Ovary (tissue), 7 donors: ENCODE measurements at regions not wholly inside any gene's neighbourhood (a gene's known extent, or its start where the extent isn't known, plus 50 kb on each side); places are given as distances from the start of the nearest gene placed in this dataset.

Experiments used
- DNase-seq, 5 donors: peaks; one replicate each; pipeline ENCODE4 v3.0.0-alpha.2; 2019 to 2020
- H3K27ac ChIP-seq, 2 donors: fragments of 200-600 bp; one replicate each; pipeline versions ENCODE4 v1.5.1 to v1.8.0; 2019 to 2022
- H3K27me3 ChIP-seq: fragments of 200-600 bp; one replicate; pipeline ENCODE4 v1.8.0; 2022
- H3K36me3 ChIP-seq: fragments of 200-600 bp; sonication (generic); one replicate; pipeline ENCODE4 v1.5.1; 2019
- H3K4me1 ChIP-seq: one replicate; pipeline ENCODE4 v1.8.1; 2013; ENCODE audit warnings: mild to moderate bottlenecking, moderate library complexity; ENCODE audit not compliant: insufficient read depth
- H3K4me3 ChIP-seq: fragments of 200-600 bp; sonication (generic); one replicate; pipeline ENCODE4 v1.5.1; 2017
- H3K9me3 ChIP-seq, 2 donors: fragments of 200-600 bp in 1 of 2; sonication (generic) in 1 of 2; one replicate each; pipeline versions ENCODE4 v1.5.1 to v1.8.1; 2013 to 2019; ENCODE audit warnings: mild to moderate bottlenecking in 1 of 2, moderate library complexity in 1 of 2
- EP300 ChIP-seq: sonication (generic); formaldehyde crosslinking; IDR thresholded peaks from one replicate; pipeline ENCODE4 v1.6.1; 2017; ENCODE audit warnings: antibody characterized with exemption
- POLR2A ChIP-seq: fragments of 450-650 bp; IDR thresholded peaks from one replicate; pipeline ENCODE4 v1.6.1; 2017; ENCODE audit warnings: antibody characterized with exemption, mild to moderate bottlenecking, moderate library complexity
- WGBS, 3 donors: extraction: QIAGEN DNeasy Blood & Tissue Kit in 1 of 3; methylation state at CpG; one replicate each; pipeline versions ENCODE4 v1.1.5 to v1.1.7; 2013 to 2017; 5-methylcytosine and 5-hydroxymethylcytosine counted together
- intact Hi-C, 4 donors: fragments of 100-400 bp; cut with DNase I; formaldehyde crosslinking; loops; one replicate each; pipeline versions ENCODE4 v1.11.0 to v1.15.1; 2022 to 2023
- TF ChIP-seq, protein P1 (sequence below), 3 donors: fragments of 450-650 bp in 2 of 3; fragments of 200-600 bp in 1 of 3; IDR thresholded peaks; one replicate each; pipeline versions ENCODE4 v1.5.1 to v1.8.0; 2016 to 2022; ENCODE audit warnings: antibody characterized with exemption in 3 of 3, mild to moderate bottlenecking in 1 of 3
- donor health status: DM: no; HTN: no; CAD: no; lungs with moderate emphysema.
- donor health status: DM: no; HTN: no; CAD: no.
- donor health status: Bipolar disorder and iron deficiency.
- donor health status: DM: no; HTN: no; CAD: no.
- donor health status: DM: yes; HTN: yes; CAD: no.

GRCh38 chr7:85456254-85456653 lies 269.4 kb upstream of the SEMA3D start:
- 89 to 97% (median 92%) methylated on average over 1 of the region's 1 CpG for WGBS, 3 donors
- Histone ChIP-seq H3K36me3 (no peaks in the 10 kb centered on the region), H3K9me3 (no peaks in the 10 kb centered on the region), H3K4me3 (no peak overlapping the region), H3K27me3 (no peaks in the 10 kb centered on the region), H3K27ac (no peak overlapping the region), H3K4me1 (no peaks in the 10 kb centered on the region)
- DNase-seq = no peak
- TF ChIP-seq EP300 (no peak), POLR2A (no peak)
- TF ChIP-seq, protein P1, sequence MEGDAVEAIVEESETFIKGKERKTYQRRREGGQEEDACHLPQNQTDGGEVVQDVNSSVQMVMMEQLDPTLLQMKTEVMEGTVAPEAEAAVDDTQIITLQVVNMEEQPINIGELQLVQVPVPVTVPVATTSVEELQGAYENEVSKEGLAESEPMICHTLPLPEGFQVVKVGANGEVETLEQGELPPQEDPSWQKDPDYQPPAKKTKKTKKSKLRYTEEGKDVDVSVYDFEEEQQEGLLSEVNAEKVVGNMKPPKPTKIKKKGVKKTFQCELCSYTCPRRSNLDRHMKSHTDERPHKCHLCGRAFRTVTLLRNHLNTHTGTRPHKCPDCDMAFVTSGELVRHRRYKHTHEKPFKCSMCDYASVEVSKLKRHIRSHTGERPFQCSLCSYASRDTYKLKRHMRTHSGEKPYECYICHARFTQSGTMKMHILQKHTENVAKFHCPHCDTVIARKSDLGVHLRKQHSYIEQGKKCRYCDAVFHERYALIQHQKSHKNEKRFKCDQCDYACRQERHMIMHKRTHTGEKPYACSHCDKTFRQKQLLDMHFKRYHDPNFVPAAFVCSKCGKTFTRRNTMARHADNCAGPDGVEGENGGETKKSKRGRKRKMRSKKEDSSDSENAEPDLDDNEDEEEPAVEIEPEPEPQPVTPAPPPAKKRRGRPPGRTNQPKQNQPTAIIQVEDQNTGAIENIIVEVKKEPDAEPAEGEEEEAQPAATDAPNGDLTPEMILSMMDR (IDR thresholded peaks at IDR 0.05) = no peak
- intact Hi-C loops = no loop called here

DNA sequence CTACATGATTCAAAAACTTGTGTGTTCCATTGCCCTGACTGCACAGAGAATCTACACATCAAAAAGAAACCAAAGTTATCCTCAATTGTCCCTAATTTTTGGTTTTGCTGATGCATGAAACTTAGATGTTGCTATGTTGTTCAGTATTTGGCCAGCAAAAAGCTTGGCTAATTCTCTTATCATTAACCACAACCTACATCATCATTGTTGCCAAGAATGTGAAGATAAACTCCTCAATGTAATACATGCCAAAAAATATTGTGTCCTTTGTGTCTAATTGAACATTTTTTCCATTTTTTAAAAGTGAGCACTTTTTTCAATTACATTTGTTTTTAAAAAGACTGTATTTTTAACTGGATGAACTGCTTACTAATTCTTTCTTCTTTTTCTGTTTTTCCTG lies 268.0 kb upstream of the SEMA3D start:
- H3K4me3 ChIP-seq = no peak overlapping the region
- no peaks in the 10 kb centered on the region for H3K4me1 ChIP-seq
- TF ChIP-seq POLR2A (no peak), EP300 (no peak)
- TF ChIP-seq, protein P1 (IDR thresholded peaks at IDR 0.05) = no peak
- H3K27me3 ChIP-seq = no peaks in the 10 kb centered on the region
- no peaks in the 10 kb centered on the region for H3K36me3 ChIP-seq
- H3K9me3 ChIP-seq = no peaks in the 10 kb centered on the region
- DNase-seq = no peak
- intact Hi-C loops = no loop called here
- H3K27ac ChIP-seq = no peak overlapping the region

- H3K36me3 ChIP-seq = no peaks in the 10 kb centered on the region
- no peak overlapping the region for H3K27ac ChIP-seq
- no peak for TF ChIP-seq POLR2A
- no peak for TF ChIP-seq EP300
- TF ChIP-seq, protein P1 (IDR thresholded peaks at IDR 0.05) = no peak
- H3K9me3 ChIP-seq = no peaks in the 10 kb centered on the region
- DNase-seq = no peak
- H3K4me1 ChIP-seq = no peaks in the 10 kb centered on the region
- no peaks in the 10 kb centered on the region for H3K27me3 ChIP-seq
- H3K4me3 ChIP-seq = no peak overlapping the region
- intact Hi-C loops = no loop called here
These were observed 265.8 kb upstream of the SEMA3D start for GRCh38 chr7:85452674-85453073.

DNA sequence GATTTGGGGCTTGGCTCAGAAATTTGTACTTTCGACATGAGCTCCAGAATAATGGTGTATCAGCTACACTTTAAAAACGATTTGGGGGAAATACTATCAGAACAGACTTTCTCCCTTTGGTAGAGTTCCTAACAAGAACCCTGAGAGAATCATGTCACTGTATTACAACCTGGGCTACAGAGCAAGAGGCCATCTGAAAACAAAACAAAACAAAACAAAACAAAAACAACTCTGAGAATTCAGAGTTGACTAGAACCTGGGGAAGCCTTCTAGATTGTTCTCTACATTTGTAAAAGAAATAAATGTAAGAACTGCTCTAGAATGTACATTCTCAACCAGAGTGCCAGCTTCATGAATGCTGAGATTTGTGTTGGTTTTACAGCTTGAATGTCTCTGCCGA lies 262.6 kb upstream of the SEMA3D start:
- no peak for DNase-seq
- H3K27me3 ChIP-seq = no peaks in the 10 kb centered on the region
- WGBS, 3 donors = 85 to 93% (median 91%) methylated on average over 3 of the region's 3 CpGs
- no peaks in the 10 kb centered on the region for H3K9me3 ChIP-seq
- H3K4me3 ChIP-seq = no peak overlapping the region
- no peaks in the 10 kb centered on the region for H3K4me1 ChIP-seq
- no peak overlapping the region for H3K27ac ChIP-seq
- intact Hi-C loops = no loop called here
- TF ChIP-seq POLR2A (no peak), EP300 (no peak)
- TF ChIP-seq, protein P1 (IDR thresholded peaks at IDR 0.05) = no peak
- H3K36me3 ChIP-seq = no peaks in the 10 kb centered on the region

DNA sequence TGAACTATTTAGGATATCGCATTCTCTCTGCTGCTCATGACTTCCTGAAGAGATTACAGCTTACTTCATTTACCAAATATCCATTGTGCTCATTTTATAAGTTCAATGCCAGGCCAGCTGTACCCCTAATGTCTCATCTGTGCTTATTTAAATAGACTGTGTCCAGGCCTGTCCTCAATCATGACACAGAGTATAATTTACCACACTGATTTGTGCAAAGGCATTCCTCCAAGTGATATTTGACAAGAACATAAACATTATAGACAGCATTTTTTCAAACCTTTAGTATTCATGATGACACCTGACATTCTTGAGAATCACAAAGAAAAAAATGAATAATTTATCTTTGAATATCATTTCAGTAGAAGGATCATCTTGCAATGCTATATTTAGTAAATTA lies 260.1 kb upstream of the SEMA3D start:
- no peak overlapping the region for H3K27ac ChIP-seq
- intact Hi-C loops = no loop called here
- H3K27me3 ChIP-seq = no peaks in the 10 kb centered on the region
- DNase-seq = no peak
- H3K4me1 ChIP-seq = no peaks in the 10 kb centered on the region
- H3K4me3 ChIP-seq = no peak overlapping the region
- TF ChIP-seq POLR2A (no peak), EP300 (no peak)
- TF ChIP-seq, protein P1 (IDR thresholded peaks at IDR 0.05) = no peak
- no peaks in the 10 kb centered on the region for H3K36me3 ChIP-seq
- 78 to 85% (median 84%) methylated on average over 1 of the region's 1 CpG for WGBS, 3 donors
- H3K9me3 ChIP-seq = no peaks in the 10 kb centered on the region
